ENCODE measurements at regions not wholly inside any gene's neighbourhood (a gene's known extent, or its start where the extent isn't known, plus 50 kb on each side); places are given as distances from the start of the nearest gene placed in this dataset.

GRCh38 chr15:95603802-95604201, 726.7 kb upstream of the NR2F2 start:
- no peak for TF ChIP-seq CBFB (CRISPR knock-in tag; IDR thresholded peaks at IDR 0.05)
- no peak for TF ChIP-seq ARNT (IDR thresholded peaks at IDR 0.05)
- TF ChIP-seq CHD2 (IDR thresholded peaks at IDR 0.05; ENCODE audit: low read depth, low read length), result no peak
- TF ChIP-seq TIGD3 (CRISPR knock-in tag; IDR thresholded peaks at IDR 0.05; ENCODE audit: borderline replicate concordance), result no peak
